ENCODE measurements at regions not wholly inside any gene's neighbourhood (a gene's known extent, or its start where the extent isn't known, plus 50 kb on each side); places are given as distances from the start of the nearest gene placed in this dataset.

DNA sequence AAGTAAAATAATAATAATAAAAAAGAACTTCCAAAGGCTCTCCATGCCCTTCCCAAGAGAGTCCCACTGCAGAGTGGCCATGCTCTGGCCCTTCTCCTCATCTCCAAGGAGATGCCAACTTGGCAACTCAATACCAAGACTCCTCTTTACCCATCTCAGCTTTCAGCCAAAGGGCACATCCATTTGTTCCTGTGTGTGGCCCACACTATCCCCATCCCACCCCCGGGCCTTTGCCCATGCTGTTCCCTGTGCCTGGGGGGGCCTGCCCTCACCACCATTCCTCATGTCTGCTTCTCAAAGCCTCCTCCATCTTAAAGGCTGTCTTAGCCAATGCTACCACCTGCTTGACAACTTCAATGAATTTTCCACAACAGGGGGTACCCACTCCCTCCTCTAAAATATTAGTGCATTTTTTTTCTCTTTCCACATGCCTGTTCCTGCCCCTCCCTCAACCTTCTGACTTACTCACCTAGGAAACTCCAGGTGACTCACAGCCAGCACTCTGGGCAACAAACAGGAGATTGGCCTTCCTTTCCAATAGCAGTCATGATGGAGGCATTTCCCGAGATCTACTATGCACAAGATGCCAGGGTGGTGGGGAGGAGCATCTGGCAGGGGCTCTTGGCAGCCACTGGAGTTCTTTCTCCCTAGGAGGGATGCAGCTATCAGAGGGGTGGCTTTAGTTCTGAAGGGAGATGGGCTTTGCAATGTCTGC, 109.4 kb upstream of the SMAD3 start:
- Histone ChIP-seq H3K9me1 (ENCODE audit: control insufficient read depth, extremely low read depth, insufficient read depth, low read length) (no peaks in the 10 kb centered on the region), H3K9ac (ENCODE audit: control insufficient read depth, extremely low read depth, insufficient read depth, low read length) (peak overlapping the region; percentile 63), H3K4me1 (ENCODE audit: control insufficient read depth, extremely low read depth, insufficient read depth, low read length) (peaks cover 32% of the 10 kb centered on the region), H4K20me1 (ENCODE audit: control insufficient read depth, extremely low read depth, insufficient read depth, low read length) (no peaks in the 10 kb centered on the region), H3K9me3 (ENCODE audit: control insufficient read depth, low read depth, low read length) (no peaks in the 10 kb centered on the region), H3K79me2 (ENCODE audit: control insufficient read depth, insufficient read depth, low read length) (no peaks in the 10 kb centered on the region), H2AFZ (ENCODE audit: control insufficient read depth, low read length) (peak overlapping the region; percentile 72), H3K27ac (ENCODE audit: control insufficient read depth, insufficient read depth, low read length) (peak overlapping the region; percentile 87), H3K4me2 (ENCODE audit: control insufficient read depth, extremely low read depth, insufficient read depth, low read depth, low read length) (peak overlapping the region; percentile 72), H3K36me3 (ENCODE audit: control insufficient read depth in 2 of 2, extremely low read depth in 1 of 2, insufficient read depth in 2 of 2, low read length in 2 of 2) (no peaks in the 10 kb centered on the region), H3K4me3 (ENCODE audit: control insufficient read depth in 2 of 3, extremely low read depth in 1 of 3, insufficient read depth in 2 of 3, low read depth in 1 of 3, low read length in 3 of 3) (peak overlapping the region in 1 of 3 experiments; percentile 26), H3K27me3 (ENCODE audit: control insufficient read depth, extremely low read depth, insufficient read depth, low read length) (no peaks in the 10 kb centered on the region)
- DNase-seq (ENCODE audit: low read depth, low spot score) (peak; percentile 56), FAIRE-seq (peak; percentile 95)
- dilution Hi-C loops (cut with MboI; ENCODE audit: extremely low pct_ligation_motif_present, low sequenced_read_pairs), result no loop called here
- TF ChIP-seq CTCF (optimal IDR thresholded peaks at IDR 0.05 in 1 of 3, IDR thresholded peaks at IDR 0.05 in 1 of 3, conservative IDR thresholded peaks at IDR 0.05 in 1 of 3; ENCODE audit: extremely low read depth in 1 of 3, insufficient read depth in 2 of 3, low read length in 3 of 3) (no peak), EZH2 (IDR thresholded peaks at IDR 0.05; ENCODE audit: low read length) (no peak)

GRCh38 chr15:66956672-66957430, 108.6 kb upstream of the SMAD3 start:
- H3K9ac ChIP-seq (ENCODE audit: control insufficient read depth, extremely low read depth, insufficient read depth, low read length), result peak overlapping the region; percentile 63
- no peaks in the 10 kb centered on the region for H3K9me3 ChIP-seq (ENCODE audit: control insufficient read depth, low read depth, low read length)
- no peaks in the 10 kb centered on the region for H3K9me1 ChIP-seq (ENCODE audit: control insufficient read depth, extremely low read depth, insufficient read depth, low read length)
- peaks cover 32% of the 10 kb centered on the region for H3K4me1 ChIP-seq (ENCODE audit: control insufficient read depth, extremely low read depth, insufficient read depth, low read length)
- DNase-seq (ENCODE audit: low read depth, low spot score) (no peak), FAIRE-seq (peak; percentile 73)
- no peaks in the 10 kb centered on the region for H3K27me3 ChIP-seq (ENCODE audit: control insufficient read depth, extremely low read depth, insufficient read depth, low read length)
- peak overlapping the region; percentile 72 for H2AFZ ChIP-seq (ENCODE audit: control insufficient read depth, low read length)
- H3K4me3 ChIP-seq (ENCODE audit: control insufficient read depth in 2 of 3, extremely low read depth in 1 of 3, insufficient read depth in 2 of 3, low read depth in 1 of 3, low read length in 3 of 3), result no peak overlapping the region
- H3K27ac ChIP-seq (ENCODE audit: control insufficient read depth, insufficient read depth, low read length), result peak overlapping the region; percentile 87
- no peaks in the 10 kb centered on the region for H3K36me3 ChIP-seq (ENCODE audit: control insufficient read depth in 2 of 2, extremely low read depth in 1 of 2, insufficient read depth in 2 of 2, low read length in 2 of 2)
- no peaks in the 10 kb centered on the region for H3K79me2 ChIP-seq (ENCODE audit: control insufficient read depth, insufficient read depth, low read length)
- no peaks in the 10 kb centered on the region for H4K20me1 ChIP-seq (ENCODE audit: control insufficient read depth, extremely low read depth, insufficient read depth, low read length)
- H3K4me2 ChIP-seq (ENCODE audit: control insufficient read depth, extremely low read depth, insufficient read depth, low read depth, low read length), result peak overlapping the region; percentile 72
- dilution Hi-C loops (cut with MboI; ENCODE audit: extremely low pct_ligation_motif_present, low sequenced_read_pairs), result no loop called here
- TF ChIP-seq EZH2 (IDR thresholded peaks at IDR 0.05; ENCODE audit: low read length), result no peak
- TF ChIP-seq CTCF (optimal IDR thresholded peaks at IDR 0.05 in 1 of 3, IDR thresholded peaks at IDR 0.05 in 1 of 3, conservative IDR thresholded peaks at IDR 0.05 in 1 of 3; ENCODE audit: extremely low read depth in 1 of 3, insufficient read depth in 2 of 3, low read length in 3 of 3), result no peak
